HG02970 (cell line): ENCODE measurements at regions not wholly inside any gene's neighbourhood (a gene's known extent, or its start where the extent isn't known, plus 50 kb on each side); places are given as distances from the start of the nearest gene placed in this dataset.

Experiments used
- ATAC-seq: cut with Tn5 transposase; IDR thresholded peaks from one replicate; pipeline ENCODE4 v1.9.1; 2021; ENCODE audit warnings: mild to moderate bottlenecking, moderate library complexity, moderate number of reproducible peaks; ENCODE audit not compliant: unreplicated experiment, low FRiP score

DNA sequence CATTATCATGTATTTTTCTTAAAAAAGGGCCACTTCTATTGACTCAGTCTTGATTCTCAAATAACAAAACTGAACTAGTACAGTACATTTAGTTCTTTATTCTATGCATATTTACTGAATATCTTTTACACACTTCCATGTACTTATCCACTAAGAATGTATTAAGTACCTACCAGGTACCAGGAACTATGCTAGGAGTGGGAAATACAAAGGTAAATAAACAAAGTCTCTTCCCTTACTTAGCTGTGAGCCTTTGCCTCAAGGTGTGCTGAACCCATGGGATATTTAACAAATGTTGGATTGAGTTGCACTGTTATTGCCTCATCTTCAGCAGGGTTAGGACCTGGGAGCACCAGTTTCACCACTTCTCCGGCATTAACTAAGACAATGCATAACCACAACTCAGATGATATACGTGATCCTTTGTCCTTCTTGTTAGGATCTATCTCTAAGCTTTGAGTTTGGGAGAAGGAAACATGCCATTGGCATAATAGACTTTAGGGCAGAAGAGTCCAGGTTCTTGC is 533.9 kb downstream of the TFAP2B start:
- ATAC-seq = no peak

DNA sequence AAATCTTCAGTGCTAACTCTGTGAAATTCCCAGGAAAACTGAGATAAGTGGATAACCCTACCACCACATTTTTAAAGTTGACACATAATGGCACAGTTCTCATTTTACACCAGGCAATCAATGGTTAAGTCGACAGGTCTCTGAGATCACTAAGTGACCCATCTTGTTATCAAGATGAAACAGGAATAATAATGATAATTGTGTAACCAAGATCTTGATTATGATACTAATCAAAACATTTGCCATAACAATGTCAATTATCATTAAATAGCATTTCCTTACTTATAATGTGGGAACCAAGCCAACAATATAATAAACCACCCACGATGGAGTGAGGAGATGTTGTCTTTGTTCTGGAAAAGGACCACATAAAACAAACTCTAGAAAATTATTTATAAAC is 541.6 kb downstream of the TFAP2B start:
- ATAC-seq = no peak

DNA sequence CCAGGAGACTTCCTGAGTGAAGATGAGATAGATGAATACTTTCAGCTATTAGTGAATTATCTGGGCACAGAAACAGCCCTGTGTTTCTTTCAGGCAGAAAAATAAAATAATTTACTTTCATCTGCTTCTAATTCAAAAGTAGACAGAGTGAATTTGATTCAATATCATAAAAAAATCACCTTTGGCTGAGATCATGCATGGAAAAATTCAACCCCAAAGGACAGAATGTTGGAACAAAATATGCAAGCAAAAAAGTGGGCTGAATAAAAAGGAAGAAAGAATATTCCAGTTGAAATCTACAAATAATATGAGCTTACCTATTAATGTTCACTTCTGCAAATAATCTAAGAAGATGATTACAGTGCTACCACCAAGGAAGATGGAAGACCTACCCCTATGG is 546.9 kb downstream of the TFAP2B start:
- no peak for ATAC-seq

DNA sequence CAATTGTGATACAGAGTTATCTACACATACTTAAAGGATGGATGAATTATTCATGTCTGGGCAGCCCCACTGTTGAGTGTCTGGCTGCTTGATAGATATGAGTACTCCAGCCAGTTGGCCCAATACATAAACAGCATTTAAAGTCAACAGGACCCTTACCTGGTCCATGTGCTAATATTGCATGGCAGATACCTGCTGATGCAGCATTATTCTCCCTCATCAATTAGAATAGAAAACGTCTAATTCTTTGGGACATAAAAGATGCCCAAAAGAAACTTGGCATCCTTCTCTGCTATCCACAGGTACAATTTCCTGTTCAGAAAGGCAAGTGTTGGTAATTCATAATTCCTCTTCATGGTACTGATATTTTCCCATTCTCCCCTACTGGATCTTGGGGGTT is 550.8 kb downstream of the TFAP2B start:
- no peak for ATAC-seq

DNA sequence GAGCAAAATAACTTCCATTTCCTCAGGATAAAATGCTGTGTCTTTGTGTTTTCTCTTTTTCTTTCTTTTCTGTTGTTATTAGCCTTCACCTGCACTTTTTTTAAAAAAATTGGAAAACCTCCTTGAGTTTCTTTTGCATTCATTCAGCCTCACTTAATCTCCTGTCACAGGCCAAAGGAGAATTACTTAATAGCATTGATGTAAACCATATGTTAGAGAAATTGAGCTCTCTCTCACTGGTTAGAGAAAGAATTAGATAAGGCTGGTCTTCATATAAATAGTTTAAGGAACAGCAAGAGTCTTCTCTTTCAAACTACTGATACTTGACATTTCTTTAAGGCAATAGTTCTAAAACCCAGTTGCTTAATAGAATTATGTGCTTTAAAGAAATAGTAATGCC is 564.2 kb downstream of the TFAP2B start:
- no peak for ATAC-seq

DNA sequence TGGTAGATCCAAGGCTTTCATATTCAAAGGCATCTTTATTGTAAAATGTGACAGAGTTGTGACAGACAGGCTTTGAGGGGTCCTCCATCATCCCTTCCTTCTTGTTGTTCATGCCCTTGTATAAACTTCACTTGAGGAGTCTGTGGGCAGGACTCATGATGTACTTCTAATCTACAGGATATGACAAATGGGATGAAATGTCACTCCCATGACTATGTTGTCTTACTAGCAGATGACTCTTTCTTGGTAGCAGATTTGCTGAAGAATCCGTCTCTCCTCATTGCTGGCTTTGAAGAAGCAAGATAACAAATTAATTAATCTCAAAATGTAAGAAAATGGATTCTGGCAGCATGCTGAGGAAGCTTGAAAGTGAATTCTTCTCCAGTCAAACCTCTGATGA is 566.1 kb downstream of the TFAP2B start:
- ATAC-seq = no peak

DNA sequence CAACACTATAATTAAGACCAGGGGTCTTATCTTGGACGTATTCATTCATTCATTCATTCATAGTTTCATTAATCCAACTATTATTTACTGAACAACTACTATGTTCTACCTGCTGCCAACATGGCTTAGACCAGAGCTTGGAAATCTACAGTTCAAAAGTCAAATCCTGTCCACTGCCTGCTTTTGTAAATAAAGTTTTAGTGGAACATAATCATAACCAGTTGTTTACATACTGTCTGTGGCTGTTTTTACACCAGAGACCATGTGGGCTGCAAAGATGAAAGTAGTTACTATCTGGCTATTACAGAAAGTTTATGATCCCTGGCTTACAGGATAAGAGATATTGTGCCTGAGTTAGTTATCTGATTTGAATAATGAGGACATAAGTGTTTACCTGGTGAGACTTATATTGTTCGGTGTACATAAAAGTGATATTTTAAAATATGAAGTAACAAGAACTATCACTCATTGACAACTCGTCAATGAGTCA is 567.7 kb downstream of the TFAP2B start:
- no peak for ATAC-seq

DNA sequence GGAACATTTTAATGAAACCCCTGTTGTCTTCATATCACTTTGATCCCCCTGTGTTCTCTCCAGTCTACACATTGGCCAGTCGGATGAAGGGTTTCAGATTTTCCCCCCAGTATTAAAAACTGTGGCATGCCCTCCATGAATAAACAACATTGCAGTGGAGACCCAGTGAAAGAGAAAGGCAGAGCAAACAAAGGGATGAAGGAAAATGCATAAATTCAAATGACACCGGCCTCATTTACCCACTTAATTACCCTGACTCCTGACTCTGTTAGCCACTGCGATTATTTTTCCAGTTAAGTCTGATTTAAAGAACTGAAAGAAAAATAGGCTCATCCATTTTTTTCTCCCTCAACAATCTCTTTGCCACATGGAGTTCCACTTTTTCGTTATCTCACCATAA is 569.2 kb downstream of the TFAP2B start:
- ATAC-seq = no peak

DNA sequence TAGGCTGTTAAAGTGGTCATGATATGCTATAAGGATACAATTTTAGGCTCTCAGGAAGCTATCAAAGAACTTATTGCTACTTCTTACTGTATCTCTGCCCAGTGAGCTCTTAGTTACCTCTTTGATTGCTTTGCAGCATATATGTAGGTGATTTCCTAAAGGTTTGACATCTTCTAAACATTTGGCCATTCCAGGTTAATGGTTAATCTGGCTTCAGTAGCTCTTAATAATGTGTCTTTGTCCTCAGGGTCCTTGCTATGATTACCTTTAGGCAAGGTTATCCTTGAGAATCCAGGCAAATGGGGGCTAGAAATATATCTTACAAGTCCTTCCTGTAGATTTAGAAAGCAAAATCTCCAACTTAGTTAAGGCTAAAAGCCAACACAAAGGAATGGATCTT is 575.4 kb downstream of the TFAP2B start:
- no peak for ATAC-seq

DNA sequence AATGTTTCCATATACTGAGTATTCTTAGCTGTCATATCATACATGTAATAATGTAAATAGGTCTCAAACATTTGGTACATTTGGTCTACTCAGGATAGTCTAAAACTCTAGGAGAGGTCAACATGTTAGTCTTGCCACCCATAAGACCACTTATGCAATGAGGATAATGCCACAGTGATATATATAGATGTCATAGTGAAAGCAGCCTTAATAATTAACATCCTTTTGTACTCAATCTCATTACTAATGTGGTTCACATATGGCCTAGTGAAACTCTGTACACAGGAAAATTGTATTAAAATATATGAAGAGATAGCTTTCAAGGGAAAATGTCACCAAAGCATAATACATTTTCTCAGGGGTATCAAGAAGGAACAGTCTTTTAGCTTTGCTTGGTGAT is 577.9 kb downstream of the TFAP2B start:
- ATAC-seq = peak; percentile 52

DNA sequence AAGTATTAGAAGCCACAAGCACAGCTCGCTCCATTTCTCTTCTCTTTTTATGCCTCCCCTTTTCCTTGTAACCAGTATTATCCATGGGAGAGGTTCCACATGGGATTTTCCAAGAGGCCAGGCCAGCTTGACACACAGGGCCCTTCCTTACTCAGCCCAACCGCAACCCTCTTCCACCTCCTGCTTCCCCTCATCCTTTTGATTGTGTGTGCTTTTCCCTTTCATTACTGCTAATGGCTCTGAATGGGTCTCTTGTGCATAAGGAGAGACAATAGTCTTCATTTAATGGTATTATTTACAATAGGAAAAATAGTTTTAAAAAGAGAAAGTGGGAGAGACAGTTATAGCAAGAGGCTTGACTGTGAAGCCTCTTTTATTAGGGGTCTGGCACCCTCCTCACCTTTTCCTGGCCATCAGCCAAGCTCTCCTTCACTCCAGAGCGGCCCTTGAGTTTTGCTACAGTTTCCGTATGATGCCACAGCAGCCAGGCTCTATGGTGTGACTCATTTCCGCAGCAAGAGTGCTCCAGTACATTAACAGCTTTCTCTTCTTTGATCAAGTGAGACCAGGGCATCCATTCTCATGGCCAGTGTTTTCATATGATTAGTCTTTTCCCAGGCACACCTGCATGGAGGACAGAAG is 579.5 kb downstream of the TFAP2B start:
- ATAC-seq = no peak

DNA sequence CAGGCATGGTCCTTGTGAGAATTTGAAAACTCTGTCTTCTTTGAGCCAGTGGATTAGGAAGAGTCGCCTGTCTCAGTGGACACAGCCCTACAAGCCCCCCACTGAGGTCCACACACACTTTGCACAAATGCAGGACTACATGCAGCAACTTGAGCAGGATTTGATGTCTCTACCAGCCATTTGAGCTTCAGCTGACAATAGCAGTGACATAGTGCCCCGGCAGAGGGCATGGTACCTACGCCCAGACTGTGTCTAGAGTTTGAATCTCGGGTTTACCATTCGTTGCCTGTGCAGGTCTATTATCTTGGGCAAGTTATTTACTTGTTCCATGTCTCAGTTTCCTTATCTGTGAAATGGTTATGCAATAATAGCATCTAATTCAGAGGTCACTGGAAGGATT is 580.1 kb downstream of the TFAP2B start:
- ATAC-seq = no peak

DNA sequence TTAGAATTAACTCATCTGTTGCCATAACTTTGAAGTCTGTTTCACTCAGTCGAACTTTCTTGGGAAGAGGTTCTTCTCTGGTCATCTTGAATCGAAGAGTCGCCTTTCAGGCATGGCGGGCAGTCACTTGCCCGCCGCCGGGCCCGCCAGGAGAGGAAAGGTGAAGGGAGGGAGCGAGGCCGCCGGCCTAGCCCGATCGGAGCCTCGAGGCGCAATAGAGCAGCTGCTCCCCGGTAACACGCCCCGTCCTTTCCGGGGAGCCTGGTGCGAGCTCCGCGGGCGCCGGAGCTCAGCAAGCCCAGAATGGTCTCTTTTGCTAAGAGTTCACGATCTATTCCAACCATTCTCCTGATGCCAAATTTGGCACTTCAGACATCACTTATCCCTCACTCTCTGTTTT is 591.8 kb downstream of the TFAP2B start:
- no peak for ATAC-seq

DNA sequence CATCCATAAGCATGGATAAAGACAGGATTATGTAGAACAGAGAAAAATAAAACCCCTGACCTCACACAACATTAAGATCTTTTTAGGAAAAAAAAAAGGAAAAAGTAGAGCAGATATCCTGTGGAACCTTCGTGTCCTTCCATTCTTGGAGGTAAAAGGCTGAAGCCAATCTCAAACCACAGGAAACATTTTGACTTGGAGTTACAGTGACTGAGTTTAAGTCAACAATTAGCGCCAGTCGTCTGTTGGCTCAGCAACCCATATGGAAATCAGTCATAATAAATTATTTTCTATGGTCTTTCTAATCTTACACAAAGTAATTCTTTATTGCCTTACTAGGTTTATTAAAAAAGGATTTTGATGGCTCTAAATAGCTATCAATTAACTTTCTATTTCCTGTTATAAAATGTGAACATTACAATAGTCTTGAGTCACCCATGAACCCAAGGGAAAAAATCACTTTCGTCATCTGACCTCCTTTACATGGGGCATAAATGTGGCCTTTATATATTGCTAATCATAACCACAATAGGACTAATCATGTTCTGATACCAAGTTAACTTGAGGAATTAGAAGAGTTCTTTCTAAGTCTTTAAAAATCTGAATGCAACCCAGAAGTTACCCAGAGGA is 592.9 kb downstream of the TFAP2B start:
- ATAC-seq = no peak

DNA sequence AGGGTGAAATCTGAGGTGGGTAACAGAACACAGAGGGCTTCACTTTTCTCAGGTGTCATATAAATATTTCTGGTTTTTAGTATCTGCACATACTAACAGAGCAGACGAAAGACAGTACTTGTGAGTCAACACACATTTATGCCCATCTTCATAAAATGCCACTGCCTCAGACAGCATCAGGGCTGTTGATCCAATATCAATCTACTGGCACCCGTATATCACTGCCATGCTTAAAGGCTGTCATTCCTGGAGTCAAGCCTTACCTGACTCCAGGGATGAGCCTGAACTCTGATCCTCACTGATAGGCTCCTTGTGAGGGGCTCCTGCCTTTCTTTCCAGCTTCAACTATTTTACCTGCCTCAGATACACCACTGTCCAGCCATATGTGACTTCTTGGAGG is 595.7 kb downstream of the TFAP2B start:
- ATAC-seq = no peak

DNA sequence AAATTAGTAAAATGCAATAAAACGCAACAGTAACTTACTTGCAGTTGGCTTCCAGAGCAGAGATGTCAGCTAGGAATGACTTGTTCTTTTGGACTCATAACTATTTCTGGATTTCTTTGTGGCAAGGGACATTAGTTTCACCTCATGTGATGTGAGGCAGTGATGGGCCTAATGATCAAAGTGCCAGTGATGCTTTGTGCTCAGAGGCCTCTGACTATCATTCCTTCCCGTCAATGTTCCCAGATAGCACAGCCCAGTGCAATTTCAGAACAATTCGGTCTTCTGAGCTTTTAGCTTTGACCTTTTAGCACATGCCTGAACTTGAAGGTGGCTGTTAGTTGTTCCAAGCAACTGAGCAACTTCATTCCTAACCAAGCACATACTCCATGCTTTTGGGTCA is 596.8 kb downstream of the TFAP2B start:
- ATAC-seq = no peak

DNA sequence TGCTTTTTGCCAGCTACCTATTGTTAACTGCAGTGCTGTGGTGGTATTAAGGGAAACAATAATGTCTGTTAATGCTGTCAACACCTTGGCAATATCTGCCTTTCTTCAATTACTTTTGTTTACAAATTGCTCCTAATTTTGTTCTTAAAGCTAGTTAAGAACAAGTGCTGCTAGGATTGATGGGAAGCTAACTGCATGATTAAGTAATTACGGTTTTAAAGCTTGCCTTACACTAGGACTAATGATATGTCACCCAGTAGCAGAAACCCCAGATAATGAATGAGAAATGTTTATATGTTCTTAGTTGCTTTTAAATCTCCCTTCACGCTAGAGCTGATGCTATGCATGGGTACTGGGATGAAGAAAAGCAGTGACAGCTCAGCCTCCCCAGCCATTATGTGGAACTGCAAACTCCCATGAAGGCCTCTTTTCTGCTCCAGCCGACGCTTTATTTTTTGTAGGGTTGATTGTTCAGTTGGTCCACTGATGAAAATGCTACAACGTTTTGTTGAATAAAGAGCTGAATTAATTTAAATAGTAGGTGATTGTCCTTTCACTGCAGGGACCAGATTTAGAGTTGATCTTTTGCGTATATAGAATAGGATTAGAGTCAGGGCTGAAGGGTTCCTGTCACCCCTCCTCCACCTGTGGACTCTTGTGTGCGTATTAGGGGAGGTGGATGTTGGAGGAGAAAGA is 610.5 kb downstream of the TFAP2B start:
- ATAC-seq = no peak

DNA sequence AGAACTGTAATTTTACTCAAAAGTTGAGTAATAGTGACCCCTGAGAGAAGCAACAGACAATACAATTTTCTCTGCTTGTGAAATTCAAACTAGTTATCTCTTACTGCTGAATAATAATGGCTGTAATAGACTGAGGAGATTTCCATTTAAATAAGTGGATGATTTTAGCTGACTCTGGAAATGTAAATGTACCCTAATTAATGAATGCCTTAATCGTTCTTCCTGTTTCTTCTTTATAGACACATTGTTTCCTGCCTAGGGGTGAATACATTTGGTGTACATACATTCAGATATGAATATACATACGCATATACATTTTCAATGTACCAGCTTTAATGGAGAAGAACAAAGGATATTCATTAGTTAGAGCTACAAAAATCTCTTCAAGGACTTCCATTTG is 611.9 kb downstream of the TFAP2B start:
- ATAC-seq = no peak

DNA sequence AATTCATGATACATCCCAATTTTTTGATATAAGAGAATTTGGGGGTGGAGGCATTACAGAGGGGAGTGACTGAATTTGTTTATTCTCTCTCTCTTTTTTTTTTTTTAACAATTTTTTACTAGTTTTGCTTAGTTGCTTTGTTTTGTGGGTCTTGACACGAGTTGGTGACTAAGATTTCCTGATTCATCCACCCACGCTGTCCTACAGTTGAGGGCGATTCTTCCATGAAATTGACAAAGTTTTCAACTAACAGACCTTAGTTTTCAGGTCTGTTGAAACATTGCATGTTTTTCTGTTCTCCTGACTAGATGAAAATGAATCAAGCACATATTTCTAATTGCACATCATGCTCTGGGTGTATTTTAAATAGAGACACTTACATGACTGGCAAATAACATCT is 613.8 kb downstream of the TFAP2B start:
- no peak for ATAC-seq

DNA sequence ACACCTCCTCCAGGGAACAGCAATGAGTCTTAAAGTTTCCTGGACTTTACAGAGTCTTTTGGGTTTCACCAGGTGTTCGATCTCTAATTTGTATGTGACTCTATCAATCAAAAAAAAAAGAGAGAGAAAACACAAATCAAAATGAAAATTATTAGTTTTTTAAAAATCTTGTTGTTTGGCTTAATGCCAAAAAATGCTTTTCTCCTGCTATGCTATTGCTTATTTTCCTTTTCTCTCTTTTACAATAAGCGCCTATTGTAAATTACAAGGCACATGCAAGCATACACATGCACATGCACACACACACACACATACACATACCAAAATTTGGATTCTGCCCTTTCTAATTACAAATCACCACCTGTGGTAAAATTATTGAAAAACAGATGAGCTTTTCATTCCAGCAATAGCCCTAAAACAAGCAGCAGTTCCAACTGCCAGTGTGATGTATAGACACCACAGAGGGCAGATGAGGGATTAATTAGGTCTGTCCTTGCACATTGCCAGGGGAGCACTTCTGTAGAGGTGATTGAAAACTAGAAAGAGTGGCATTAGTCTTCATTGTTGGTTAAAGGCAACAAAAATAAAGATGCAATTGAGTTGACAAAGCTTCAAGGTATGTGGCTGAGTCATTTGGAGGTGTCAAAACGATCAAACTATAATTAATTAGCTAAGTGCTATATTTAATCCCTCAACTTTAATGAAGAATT is 631.7 kb downstream of the TFAP2B start:
- ATAC-seq = no peak

DNA sequence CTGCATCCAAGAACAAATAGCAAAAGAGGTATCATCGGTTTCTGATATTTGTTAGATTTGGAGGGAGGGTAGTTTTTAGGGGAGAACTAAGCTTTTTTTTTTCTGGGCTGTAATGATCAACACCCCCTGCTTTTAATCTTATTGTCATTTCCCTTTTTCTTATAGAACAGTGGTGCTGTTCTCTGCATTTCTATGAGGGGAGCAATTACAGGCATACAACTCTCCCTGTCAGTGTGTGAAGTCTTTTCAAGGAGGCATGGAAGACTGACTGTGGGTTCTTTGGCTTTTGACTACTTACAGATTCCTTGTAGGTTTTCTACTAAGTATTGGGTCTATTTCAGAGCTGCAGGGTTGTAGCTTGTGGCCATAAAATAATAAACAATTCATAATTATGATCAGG is 632.3 kb downstream of the TFAP2B start:
- no peak for ATAC-seq
